CD14-positive monocyte (primary cell): ENCODE measurements at regions not wholly inside any gene's neighbourhood (a gene's known extent, or its start where the extent isn't known, plus 50 kb on each side); places are given as distances from the start of the nearest gene placed in this dataset.

Source experiments
- DNase-seq, 3 donors: peaks; one replicate each; pipeline ENCODE4 v3.0.0-alpha.2; 2011 to 2022
- H2AFZ ChIP-seq: 2 replicates; pipeline ENCODE4 v1.6.0; 2012; ENCODE audit warnings: mild to moderate bottlenecking, low read depth, low read length, inconsistent platforms; ENCODE audit not compliant: insufficient read depth, poor library complexity, severe bottlenecking
- H3K27ac ChIP-seq, 2 donors: 1 replicate in 1 of 2; 2 replicates in 1 of 2; pipeline ENCODE4 v1.5.1; 2012 to 2013; ENCODE audit warnings: low read length in 2 of 2, control low read depth in 1 of 2, inconsistent platforms in 1 of 2, low read depth in 1 of 2, mild to moderate bottlenecking in 1 of 2
- H3K27me3 ChIP-seq, 2 donors: one replicate each; pipeline versions ENCODE4 v1.6.0 to v1.6.1; 2011 to 2013; ENCODE audit warnings: low read length in 2 of 2; ENCODE audit not compliant: control insufficient read depth in 2 of 2, insufficient read depth in 2 of 2
- H3K36me3 ChIP-seq, 2 donors: replicated peaks in 1 of 2; 1 replicate in 1 of 2; 2 replicates in 1 of 2; pipeline versions ENCODE4 v1.5.1 to v1.6.1; 2012 to 2013; ENCODE audit warnings: low read length in 2 of 2, control low read depth in 1 of 2, inconsistent platforms in 1 of 2, mild to moderate bottlenecking in 1 of 2; ENCODE audit not compliant: insufficient read depth in 2 of 2, control insufficient read depth in 1 of 2
- H3K4me1 ChIP-seq, 2 donors: 1 replicate in 1 of 2; 2 replicates in 1 of 2; pipeline versions ENCODE4 v1.5.1 to v1.6.1; 2012 to 2013; ENCODE audit warnings: low read length in 2 of 2, control low read depth in 1 of 2, inconsistent platforms in 1 of 2, mild to moderate bottlenecking in 1 of 2, moderate library complexity in 1 of 2; ENCODE audit not compliant: insufficient read depth in 2 of 2, control insufficient read depth in 1 of 2
- H3K4me2 ChIP-seq: replicated peaks from 2 replicates; pipeline ENCODE3; 2012; ENCODE audit warnings: low read length, moderate library complexity, mild to moderate bottlenecking; ENCODE audit not compliant: poor library complexity, severe bottlenecking; ENCODE audit errors: extremely low read depth
- H3K4me3 ChIP-seq, 3 experiments: fragments of 200-600 bp in 1 of 3; sonication (generic) in 1 of 3; replicated peaks in 1 of 3; 1 replicate in 2 of 3; 2 replicates in 1 of 3; pipeline ENCODE4 v1.5.1; 2011 to 2013; ENCODE audit warnings: low read length in 3 of 3, mild to moderate bottlenecking in 3 of 3, control low read depth in 2 of 3, low read depth in 2 of 3, inconsistent platforms in 1 of 3, moderate library complexity in 1 of 3
- H3K79me2 ChIP-seq: 2 replicates; pipeline ENCODE4 v1.6.0; 2012; ENCODE audit warnings: mild to moderate bottlenecking, control low read depth, inconsistent platforms, low read length, moderate library complexity; ENCODE audit not compliant: insufficient read depth
- H3K9ac ChIP-seq: 2 replicates; pipeline ENCODE4 v1.6.0; 2017; ENCODE audit warnings: low read length, mild to moderate bottlenecking; ENCODE audit not compliant: insufficient read depth, poor library complexity, severe bottlenecking
- H3K9me3 ChIP-seq, 2 donors: replicated peaks in 1 of 2; 1 replicate in 1 of 2; 2 replicates in 1 of 2; pipeline versions ENCODE4 v1.5.1 to v1.6.1; 2012 to 2013; ENCODE audit warnings: low read length in 2 of 2, control low read depth in 1 of 2; ENCODE audit not compliant: control insufficient read depth in 1 of 2, insufficient read depth in 1 of 2
- H4K20me1 ChIP-seq: 2 replicates; pipeline ENCODE4 v1.6.0; 2012; ENCODE audit warnings: mild to moderate bottlenecking, low read length, control low read depth, moderate library complexity; ENCODE audit not compliant: insufficient read depth
- H3K27ac Mint-ChIP-seq, 7 donors: one replicate each; pipeline ENCODE4 v1.8.0; 2020; ENCODE audit warnings: mild to moderate bottlenecking in 7 of 7, mixed read lengths in 7 of 7, moderate library complexity in 6 of 7, inconsistent platforms in 2 of 7
- H3K27me3 Mint-ChIP-seq, 3 donors: one replicate each; pipeline ENCODE4 v1.8.0; 2021 to 2022; ENCODE audit warnings: low read depth in 3 of 3, mild to moderate bottlenecking in 3 of 3, mixed read lengths in 3 of 3, moderate library complexity in 3 of 3, inconsistent platforms in 1 of 3
- H3K36me3 Mint-ChIP-seq, 2 donors: one replicate each; pipeline ENCODE4 v1.8.0; 2020; ENCODE audit warnings: mixed read lengths in 2 of 2, inconsistent platforms in 1 of 2, mild to moderate bottlenecking in 1 of 2
- H3K4me1 Mint-ChIP-seq: one replicate; pipeline ENCODE4 v1.8.0; 2020; ENCODE audit warnings: mild to moderate bottlenecking, mixed read lengths
- H3K4me3 Mint-ChIP-seq, 2 donors: one replicate each; pipeline ENCODE4 v1.8.0; 2020; ENCODE audit warnings: mild to moderate bottlenecking in 2 of 2, mixed read lengths in 2 of 2, moderate library complexity in 1 of 2
- H3K9me3 Mint-ChIP-seq, 7 donors: one replicate each; pipeline ENCODE4 v1.8.0; 2020 to 2022; ENCODE audit warnings: mixed read lengths in 7 of 7, mild to moderate bottlenecking in 6 of 7, moderate library complexity in 6 of 7, inconsistent platforms in 2 of 7
- CTCF ChIP-seq: fragments of 200-600 bp; IDR thresholded peaks from one replicate; pipeline ENCODE4 v1.8.0; 2022; ENCODE audit warnings: antibody characterized with exemption, mild to moderate bottlenecking
- WGBS: methylation state at CpG from one replicate; pipeline ENCODE4 v1.1.5; 2013; ENCODE audit warnings: missing lambda C conversion rate; ENCODE audit not compliant: insufficient coverage; 5-methylcytosine and 5-hydroxymethylcytosine counted together
- intact Hi-C, 2 donors: fragments of 100-400 bp; cut with micrococcal nuclease; formaldehyde crosslinking; loops; one replicate each; pipeline versions ENCODE4 v1.15.0 to v1.15.1; 2023

DNA sequence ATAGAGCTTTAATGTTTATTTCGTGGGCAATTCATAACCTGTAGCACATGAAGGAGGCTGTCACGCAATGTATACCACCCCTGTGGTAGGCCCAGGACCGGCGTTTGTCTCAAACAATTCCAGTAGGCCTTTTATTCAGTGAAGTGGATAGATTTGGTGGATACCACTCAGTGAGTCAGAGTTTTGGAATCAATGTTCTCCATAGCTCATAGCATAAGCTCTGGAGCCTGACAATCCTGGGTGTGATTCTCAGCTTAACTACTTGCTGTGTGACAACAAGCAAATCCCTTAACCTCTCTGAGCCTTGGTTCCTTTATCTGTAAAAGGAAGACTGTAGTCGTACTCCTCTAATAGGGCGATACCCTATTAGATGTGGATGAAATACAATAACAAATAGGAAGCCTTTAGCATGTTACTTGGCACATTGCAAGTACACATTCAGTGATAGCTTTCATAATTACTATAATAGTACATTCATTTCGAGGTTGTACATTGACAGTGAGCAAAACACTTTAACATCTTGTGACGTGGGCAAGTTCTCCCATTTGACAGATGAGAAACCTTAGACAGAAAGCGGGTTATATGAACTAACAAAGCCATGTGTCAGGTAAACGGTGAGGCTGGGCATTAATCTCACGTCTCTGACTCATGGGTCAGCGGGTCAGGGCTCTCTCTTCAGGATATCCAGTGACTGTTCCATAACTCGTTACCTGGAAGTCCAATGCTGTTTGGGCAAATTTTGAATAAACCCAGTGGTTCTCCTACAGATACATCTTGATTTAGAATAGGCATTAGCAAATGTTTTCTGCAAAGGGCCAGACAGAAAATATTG, 130.8 kb downstream of the C9orf152 start:
- H3K4me1 Mint-ChIP-seq = peaks cover 28% of the 10 kb centered on the region
- Histone ChIP-seq H3K27me3 (no peaks in the 10 kb centered on the region), H3K4me2 (no peak overlapping the region), H4K20me1 (no peaks in the 10 kb centered on the region), H3K9ac (no peak overlapping the region), H3K4me3 (no peak overlapping the region), H2AFZ (no peak overlapping the region), H3K9me3 (no peaks in the 10 kb centered on the region), H3K36me3 (no peaks in the 10 kb centered on the region), H3K4me1 (peaks cover 9 to 13% of the 10 kb centered on the region in 2 donors), H3K27ac (no peak overlapping the region), H3K79me2 (peaks cover 89% of the 10 kb centered on the region)
- no peaks in the 10 kb centered on the region for H3K9me3 Mint-ChIP-seq
- intact Hi-C loops = no loop called here
- no peak for DNase-seq
- H3K36me3 Mint-ChIP-seq = no peaks in the 10 kb centered on the region
- 96% methylated on average over 8 of the region's 13 CpGs for WGBS
- no peak overlapping the region for H3K4me3 Mint-ChIP-seq
- no peak overlapping the region for H3K27ac Mint-ChIP-seq
- no peak for TF ChIP-seq CTCF
- H3K27me3 Mint-ChIP-seq = no peaks in the 10 kb centered on the region

- Histone ChIP-seq H3K9me3 (no peaks in the 10 kb centered on the region), H3K36me3 (no peaks in the 10 kb centered on the region), H3K4me1 (peaks cover 9 to 13% of the 10 kb centered on the region in 2 donors), H3K27me3 (no peaks in the 10 kb centered on the region), H3K4me3 (no peak overlapping the region), H3K79me2 (peaks cover 88% of the 10 kb centered on the region), H4K20me1 (no peaks in the 10 kb centered on the region), H3K9ac (no peak overlapping the region), H3K27ac (no peak overlapping the region), H2AFZ (no peak overlapping the region), H3K4me2 (no peak overlapping the region)
- H3K36me3 Mint-ChIP-seq = no peaks in the 10 kb centered on the region
- H3K4me3 Mint-ChIP-seq = no peak overlapping the region
- H3K27me3 Mint-ChIP-seq = no peaks in the 10 kb centered on the region
- no peak overlapping the region for H3K27ac Mint-ChIP-seq
- intact Hi-C loops = no loop called here
- TF ChIP-seq CTCF = no peak
- WGBS = no CpG with 5 or more reads among the region's 7 CpGs
- no peak for DNase-seq
- H3K4me1 Mint-ChIP-seq = peaks cover 22% of the 10 kb centered on the region
- H3K9me3 Mint-ChIP-seq = no peaks in the 10 kb centered on the region
Measured at GRCh38 chr9:110077925-110078324, 130.0 kb downstream of the C9orf152 start.
